A549 (cell line): ENCODE measurements at regions not wholly inside any gene's neighbourhood (a gene's known extent, or its start where the extent isn't known, plus 50 kb on each side); places are given as distances from the start of the nearest gene placed in this dataset.

Experiments
- CHD2 ChIP-seq: fragments of 150-350 bp; IDR thresholded peaks from 2 replicates; pipeline ENCODE4 v1.6.1; 2014; ENCODE audit warnings: low read length; ENCODE audit not compliant: partially characterized antibody
- HDAC2 ChIP-seq: fragments of 200-600 bp; sonication (generic); IDR thresholded peaks from 2 replicates; pipeline ENCODE4 v1.6.1; 2016
- JUNB ChIP-seq: fragments of >200 bp; sonication (Bioruptor Twin); formaldehyde crosslinking; IDR thresholded peaks from 2 replicates; pipeline ENCODE4 v1.6.1; 2016
- MAZ ChIP-seq: fragments of 150-350 bp; IDR thresholded peaks from 2 replicates; pipeline ENCODE4 v1.6.1; 2014; ENCODE audit warnings: antibody characterized with exemption, low read depth, low read length, borderline replicate concordance
- NPAS2 ChIP-seq: fragments of 250-450 bp; sonication (Bioruptor Pico); IDR thresholded peaks from 2 replicates; pipeline ENCODE4 v1.8.0; 2022; ENCODE audit warnings: mild to moderate bottlenecking, moderate library complexity, borderline replicate concordance
- POLR2A ChIP-seq: IDR thresholded peaks from 2 replicates; pipeline ENCODE4 v1.6.1; 2012; ENCODE audit warnings: mild to moderate bottlenecking, low read length
- RAD21 ChIP-seq, 2 experiments: fragments of >200 bp in 1 of 2; sonication (Bioruptor Twin) in 1 of 2; formaldehyde crosslinking in 1 of 2; IDR thresholded peaks in 1 of 2; conservative IDR thresholded peaks in 1 of 2; 2 replicates in 1 of 2; 3 replicates in 1 of 2; pipeline ENCODE4 v1.6.1; 2012 to 2018; ENCODE audit warnings: inconsistent platforms in 1 of 2
- RFX5 ChIP-seq: fragments of 450-650 bp; IDR thresholded peaks from 2 replicates; pipeline ENCODE4 v1.7.1; 2014; ENCODE audit warnings: antibody characterized with exemption, mild to moderate bottlenecking, moderate library complexity
- RNF2 ChIP-seq: fragments of 200-600 bp; sonication (generic); IDR thresholded peaks from 2 replicates; pipeline ENCODE4 v1.6.1; 2016; ENCODE audit warnings: low read depth, mild to moderate bottlenecking, antibody characterized with exemption, moderate library complexity, borderline replicate concordance
- TF ChIP-seq, protein P1 (sequence below): fragments of >200 bp; sonication (Bioruptor Twin); formaldehyde crosslinking; IDR thresholded peaks from 3 replicates; pipeline ENCODE4 v1.5.1; 2016
- TF ChIP-seq, protein P2 (sequence below): IDR thresholded peaks from 2 replicates; pipeline ENCODE4 v1.6.1; 2012
- TF ChIP-seq, protein P3 (sequence below): fragments of >200 bp; sonication (Bioruptor Twin); formaldehyde crosslinking; IDR thresholded peaks from 3 replicates; pipeline ENCODE4 v1.6.1; 2016
- TF ChIP-seq, protein P4 (sequence below): fragments of 150-350 bp; IDR thresholded peaks from 2 replicates; pipeline ENCODE4 v1.6.1; 2014; ENCODE audit warnings: low read depth, mild to moderate bottlenecking, low read length

DNA sequence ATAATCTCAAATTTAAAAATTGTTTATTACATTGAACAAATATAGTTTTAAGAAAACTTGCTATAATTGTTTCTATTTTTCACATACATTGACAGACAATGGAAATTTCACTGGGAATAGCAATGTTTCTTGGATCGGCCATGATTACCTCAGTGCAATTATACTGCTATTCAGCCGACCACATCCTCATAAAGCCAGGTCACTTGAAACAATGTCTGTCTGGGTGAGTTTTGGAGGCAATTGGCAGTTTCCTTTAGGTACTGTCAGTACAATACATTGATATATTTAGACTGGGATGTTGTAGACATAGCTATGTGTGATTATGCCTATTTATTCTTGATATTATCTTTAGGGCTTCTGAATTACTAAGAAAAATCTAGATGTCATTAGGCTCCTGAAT lies 89.5 kb upstream of the VEGFC start:
- TF ChIP-seq, protein P1, sequence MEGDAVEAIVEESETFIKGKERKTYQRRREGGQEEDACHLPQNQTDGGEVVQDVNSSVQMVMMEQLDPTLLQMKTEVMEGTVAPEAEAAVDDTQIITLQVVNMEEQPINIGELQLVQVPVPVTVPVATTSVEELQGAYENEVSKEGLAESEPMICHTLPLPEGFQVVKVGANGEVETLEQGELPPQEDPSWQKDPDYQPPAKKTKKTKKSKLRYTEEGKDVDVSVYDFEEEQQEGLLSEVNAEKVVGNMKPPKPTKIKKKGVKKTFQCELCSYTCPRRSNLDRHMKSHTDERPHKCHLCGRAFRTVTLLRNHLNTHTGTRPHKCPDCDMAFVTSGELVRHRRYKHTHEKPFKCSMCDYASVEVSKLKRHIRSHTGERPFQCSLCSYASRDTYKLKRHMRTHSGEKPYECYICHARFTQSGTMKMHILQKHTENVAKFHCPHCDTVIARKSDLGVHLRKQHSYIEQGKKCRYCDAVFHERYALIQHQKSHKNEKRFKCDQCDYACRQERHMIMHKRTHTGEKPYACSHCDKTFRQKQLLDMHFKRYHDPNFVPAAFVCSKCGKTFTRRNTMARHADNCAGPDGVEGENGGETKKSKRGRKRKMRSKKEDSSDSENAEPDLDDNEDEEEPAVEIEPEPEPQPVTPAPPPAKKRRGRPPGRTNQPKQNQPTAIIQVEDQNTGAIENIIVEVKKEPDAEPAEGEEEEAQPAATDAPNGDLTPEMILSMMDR = no peak
- TF ChIP-seq, protein P2, sequence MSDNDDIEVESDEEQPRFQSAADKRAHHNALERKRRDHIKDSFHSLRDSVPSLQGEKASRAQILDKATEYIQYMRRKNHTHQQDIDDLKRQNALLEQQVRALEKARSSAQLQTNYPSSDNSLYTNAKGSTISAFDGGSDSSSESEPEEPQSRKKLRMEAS = no peak
- TF ChIP-seq CHD2 = no peak
- TF ChIP-seq JUNB = no peak
- TF ChIP-seq POLR2A = no peak
- no peak for TF ChIP-seq RNF2
- TF ChIP-seq, protein P3, sequence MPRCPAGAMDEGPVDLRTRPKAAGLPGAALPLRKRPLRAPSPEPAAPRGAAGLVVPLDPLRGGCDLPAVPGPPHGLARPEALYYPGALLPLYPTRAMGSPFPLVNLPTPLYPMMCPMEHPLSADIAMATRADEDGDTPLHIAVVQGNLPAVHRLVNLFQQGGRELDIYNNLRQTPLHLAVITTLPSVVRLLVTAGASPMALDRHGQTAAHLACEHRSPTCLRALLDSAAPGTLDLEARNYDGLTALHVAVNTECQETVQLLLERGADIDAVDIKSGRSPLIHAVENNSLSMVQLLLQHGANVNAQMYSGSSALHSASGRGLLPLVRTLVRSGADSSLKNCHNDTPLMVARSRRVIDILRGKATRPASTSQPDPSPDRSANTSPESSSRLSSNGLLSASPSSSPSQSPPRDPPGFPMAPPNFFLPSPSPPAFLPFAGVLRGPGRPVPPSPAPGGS = no peak
- no peak for TF ChIP-seq MAZ
- TF ChIP-seq RFX5 = no peak
- TF ChIP-seq NPAS2 (CRISPR knock-in tag) = no peak
- TF ChIP-seq HDAC2 = no peak
- no peak for TF ChIP-seq RAD21 (conservative IDR thresholded peaks at IDR 0.05 in 1 of 2, IDR thresholded peaks at IDR 0.05 in 1 of 2)
- TF ChIP-seq, protein P4, sequence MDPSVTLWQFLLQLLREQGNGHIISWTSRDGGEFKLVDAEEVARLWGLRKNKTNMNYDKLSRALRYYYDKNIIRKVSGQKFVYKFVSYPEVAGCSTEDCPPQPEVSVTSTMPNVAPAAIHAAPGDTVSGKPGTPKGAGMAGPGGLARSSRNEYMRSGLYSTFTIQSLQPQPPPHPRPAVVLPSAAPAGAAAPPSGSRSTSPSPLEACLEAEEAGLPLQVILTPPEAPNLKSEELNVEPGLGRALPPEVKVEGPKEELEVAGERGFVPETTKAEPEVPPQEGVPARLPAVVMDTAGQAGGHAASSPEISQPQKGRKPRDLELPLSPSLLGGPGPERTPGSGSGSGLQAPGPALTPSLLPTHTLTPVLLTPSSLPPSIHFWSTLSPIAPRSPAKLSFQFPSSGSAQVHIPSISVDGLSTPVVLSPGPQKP = no peak
